T-cell (primary cell): ENCODE measurements at regions not wholly inside any gene's neighbourhood (a gene's known extent, or its start where the extent isn't known, plus 50 kb on each side); places are given as distances from the start of the nearest gene placed in this dataset.
"Not testable (repeated sequence)": the region's sequence is repeated elsewhere in the genome, so short reads cannot be mapped to it uniquely, and the experiment has no call there.

Experiments
- ATAC-seq, 4 experiments: fragments of 200-7000 bp in 3 of 4; fragments of 150-1000 bp in 1 of 4; cut with Tn5 transposase; replicated peaks in 1 of 4; 1 replicate in 3 of 4; 2 replicates in 1 of 4; pipeline ENCODE4 v1.10.0; 2021; ENCODE audit warnings: moderate library complexity in 3 of 4, mild to moderate bottlenecking in 2 of 4, moderate number of reproducible peaks in 1 of 4
- CTCF ChIA-PET, 2 donors: fragments of 300-600 bp; sonication (Branson Sonifier 250); formaldehyde crosslinking; loops; one replicate each; lab custom pipeline; 2022; ENCODE audit warnings: antibody characterized with exemption in 2 of 2; lab: Charles Lee
- POLR2A ChIA-PET, 2 donors: fragments of 300-600 bp; sonication (Branson Sonifier 250); formaldehyde crosslinking; loops; one replicate each; lab custom pipeline; 2022; ENCODE audit warnings: antibody characterized with exemption in 2 of 2; lab: Charles Lee
- DNase-seq, 35 experiments: peaks; one replicate each; pipeline versions ENCODE4 v3.0.0 to v3.0.0-alpha.2; 2013 to 2023
- H3K27ac ChIP-seq: one replicate; pipeline ENCODE4 v1.5.1; 2013; ENCODE audit warnings: low read length
- H3K27me3 ChIP-seq, 2 experiments: replicated peaks in 1 of 2; 1 replicate in 1 of 2; 2 replicates in 1 of 2; pipeline versions ENCODE4 v1.6.1 to v1.7.0; 2013; ENCODE audit warnings: low read length in 1 of 2, mixed read lengths in 1 of 2; ENCODE audit not compliant: control insufficient read depth in 2 of 2, insufficient read depth in 2 of 2; ENCODE audit errors: extremely low read depth in 1 of 2
- H3K36me3 ChIP-seq, 2 donors: 1 replicate in 1 of 2; 2 replicates in 1 of 2; pipeline versions ENCODE4 v1.6.1 to v1.7.0; 2013; ENCODE audit warnings: low read length in 1 of 2; ENCODE audit not compliant: control insufficient read depth in 2 of 2, insufficient read depth in 1 of 2; ENCODE audit errors: extremely low read depth in 1 of 2
- H3K4me1 ChIP-seq, 2 experiments: 1 replicate in 1 of 2; 2 replicates in 1 of 2; pipeline versions ENCODE4 v1.6.1 to v1.7.0; 2013; ENCODE audit warnings: low read length in 2 of 2, mixed read lengths in 1 of 2; ENCODE audit not compliant: insufficient read depth in 2 of 2, control insufficient read depth in 1 of 2; ENCODE audit errors: extremely low read depth in 1 of 2
- H3K4me3 ChIP-seq, 2 donors: 1 replicate in 1 of 2; 2 replicates in 1 of 2; pipeline versions ENCODE4 v1.5.1 to v1.7.0; 2013; ENCODE audit warnings: mild to moderate bottlenecking in 2 of 2, low read length in 1 of 2, moderate library complexity in 1 of 2; ENCODE audit not compliant: control insufficient read depth in 1 of 2; ENCODE audit errors: extremely low read depth in 1 of 2
- H3K9me3 ChIP-seq: 2 replicates; pipeline ENCODE4 v1.7.0; 2013
- H3K27ac Mint-ChIP-seq, 2 donors: one replicate each; pipeline ENCODE4 v1.8.0; 2020 to 2021; ENCODE audit warnings: mild to moderate bottlenecking in 2 of 2, mixed read lengths in 2 of 2
- H3K27me3 Mint-ChIP-seq, 2 donors: one replicate each; pipeline ENCODE4 v1.8.0; 2021 to 2022; ENCODE audit warnings: mixed read lengths in 2 of 2
- H3K36me3 Mint-ChIP-seq: one replicate; pipeline ENCODE4 v1.8.0; 2021; ENCODE audit warnings: mixed read lengths
- H3K4me1 Mint-ChIP-seq, 3 donors: one replicate each; pipeline ENCODE4 v1.8.0; 2020 to 2022; ENCODE audit warnings: mixed read lengths in 3 of 3, mild to moderate bottlenecking in 1 of 3
- H3K4me3 Mint-ChIP-seq, 3 donors: one replicate each; pipeline ENCODE4 v1.8.0; 2020 to 2022; ENCODE audit warnings: mild to moderate bottlenecking in 3 of 3, mixed read lengths in 3 of 3, moderate library complexity in 3 of 3
- H3K9me3 Mint-ChIP-seq, 3 donors: one replicate each; pipeline ENCODE4 v1.8.0; 2020 to 2022; ENCODE audit warnings: mixed read lengths in 3 of 3
- WGBS: methylation state at CpG from one replicate; pipeline ENCODE4 v1.1.5; 2013; ENCODE audit warnings: missing lambda C conversion rate; ENCODE audit not compliant: insufficient coverage; 5-methylcytosine and 5-hydroxymethylcytosine counted together

- H3K36me3 Mint-ChIP-seq, H3K4me1 Mint-ChIP-seq, H3K27ac Mint-ChIP-seq, H3K4me1 ChIP-seq, H3K27me3 Mint-ChIP-seq, DNase-seq, POLR2A ChIA-PET, H3K27ac ChIP-seq, CTCF ChIA-PET, H3K4me3 Mint-ChIP-seq, H3K9me3 Mint-ChIP-seq, H3K36me3 ChIP-seq, ATAC-seq, H3K27me3 ChIP-seq, H3K4me3 ChIP-seq, H3K9me3 ChIP-seq: not testable (repeated sequence)
- 100% methylated on average over 5 of the region's 17 CpGs for WGBS
These were observed 526.7 kb downstream of the FOXD4L4 start for GRCh38 chr9:66263621-66264020.

GRCh38 chr9:66264786-66265185, 527.8 kb downstream of the FOXD4L4 start:
- H3K27me3 Mint-ChIP-seq, H3K27me3 ChIP-seq, DNase-seq, H3K36me3 ChIP-seq, CTCF ChIA-PET, POLR2A ChIA-PET, H3K4me3 ChIP-seq, H3K9me3 ChIP-seq, H3K4me1 ChIP-seq, H3K4me1 Mint-ChIP-seq, H3K36me3 Mint-ChIP-seq, ATAC-seq, H3K9me3 Mint-ChIP-seq, H3K27ac ChIP-seq, H3K27ac Mint-ChIP-seq, H3K4me3 Mint-ChIP-seq: not testable (repeated sequence)
- WGBS, result no CpG with 5 or more reads among the region's 24 CpGs

- no CpG with 5 or more reads among the region's 19 CpGs for WGBS
- H3K27ac Mint-ChIP-seq, H3K4me1 Mint-ChIP-seq, ATAC-seq, H3K9me3 Mint-ChIP-seq, H3K27me3 Mint-ChIP-seq, H3K36me3 ChIP-seq, CTCF ChIA-PET, H3K4me3 ChIP-seq, H3K9me3 ChIP-seq, H3K27ac ChIP-seq, H3K36me3 Mint-ChIP-seq, H3K27me3 ChIP-seq, H3K4me1 ChIP-seq, POLR2A ChIA-PET: not testable (repeated sequence)
- H3K4me3 Mint-ChIP-seq, result peak overlapping the region in 1 of 3 donors; percentile 68
- DNase-seq, result peak in 13 of 35 experiments; percentile 3 to 48 (median 20)
These were observed 529.3 kb downstream of the FOXD4L4 start for GRCh38 chr9:66266202-66266601.

GRCh38 chr9:66266856-66267430, 530.0 kb downstream of the FOXD4L4 start:
- H3K4me3 Mint-ChIP-seq, H3K4me3 ChIP-seq, H3K27me3 ChIP-seq, H3K27me3 Mint-ChIP-seq, H3K36me3 Mint-ChIP-seq, H3K4me1 ChIP-seq, H3K9me3 ChIP-seq, H3K27ac ChIP-seq, H3K9me3 Mint-ChIP-seq, H3K36me3 ChIP-seq, CTCF ChIA-PET, H3K4me1 Mint-ChIP-seq, POLR2A ChIA-PET, H3K27ac Mint-ChIP-seq, ATAC-seq: not testable (repeated sequence)
- no CpG with 5 or more reads among the region's 31 CpGs for WGBS
- peak in 1 of 35 experiments; percentile 8 for DNase-seq

GRCh38 chr9:66267684-66268083, 530.7 kb downstream of the FOXD4L4 start:
- H3K4me3 ChIP-seq, H3K4me1 ChIP-seq, CTCF ChIA-PET, H3K27ac ChIP-seq, H3K27ac Mint-ChIP-seq, POLR2A ChIA-PET, H3K9me3 ChIP-seq, H3K36me3 Mint-ChIP-seq, H3K4me1 Mint-ChIP-seq, H3K9me3 Mint-ChIP-seq, H3K36me3 ChIP-seq, H3K27me3 ChIP-seq, H3K27me3 Mint-ChIP-seq: not testable (repeated sequence)
- WGBS, result no CpG with 5 or more reads among the region's 22 CpGs
- DNase-seq (peak in 22 of 35 experiments; percentile 7 to 59 (median 34)), ATAC-seq (peak; percentile 50 to 86 (median 68))
- peak overlapping the region in 1 of 3 donors; percentile 4 for H3K4me3 Mint-ChIP-seq

GRCh38 chr9:66269024-66269423, 532.1 kb downstream of the FOXD4L4 start:
- H3K4me1 ChIP-seq, CTCF ChIA-PET, H3K4me1 Mint-ChIP-seq, POLR2A ChIA-PET, H3K27ac Mint-ChIP-seq, H3K4me3 ChIP-seq, H3K36me3 Mint-ChIP-seq, H3K27me3 Mint-ChIP-seq, H3K9me3 Mint-ChIP-seq, H3K27ac ChIP-seq, ATAC-seq, H3K27me3 ChIP-seq, DNase-seq, H3K36me3 ChIP-seq, H3K9me3 ChIP-seq: not testable (repeated sequence)
- H3K4me3 Mint-ChIP-seq, result peak overlapping the region in 1 of 3 donors; percentile 43
- no CpG with 5 or more reads among the region's 26 CpGs for WGBS

GRCh38 chr9:66269783-66270182, 532.8 kb downstream of the FOXD4L4 start:
- WGBS, result no CpG with 5 or more reads among the region's 42 CpGs
- H3K9me3 Mint-ChIP-seq, H3K27me3 Mint-ChIP-seq, CTCF ChIA-PET, H3K27me3 ChIP-seq, H3K4me1 Mint-ChIP-seq, POLR2A ChIA-PET, H3K4me1 ChIP-seq, H3K9me3 ChIP-seq, H3K36me3 ChIP-seq, H3K36me3 Mint-ChIP-seq, H3K27ac ChIP-seq: not testable (repeated sequence)
- Mint-ChIP-seq H3K27ac (peak overlapping the region; percentile 72 to 87), H3K4me3 (peak overlapping the region; percentile 84 to 95 (median 86))
- peak; percentile 37 to 53 (median 49) for ATAC-seq
- peak overlapping the region in 1 of 2 donors; percentile 47 for H3K4me3 ChIP-seq
- peak in 33 of 35 experiments; percentile 6 to 69 (median 45) for DNase-seq
